ENCODE measurements at regions not wholly inside any gene's neighbourhood (a gene's known extent, or its start where the extent isn't known, plus 50 kb on each side); places are given as distances from the start of the nearest gene placed in this dataset.

DNA sequence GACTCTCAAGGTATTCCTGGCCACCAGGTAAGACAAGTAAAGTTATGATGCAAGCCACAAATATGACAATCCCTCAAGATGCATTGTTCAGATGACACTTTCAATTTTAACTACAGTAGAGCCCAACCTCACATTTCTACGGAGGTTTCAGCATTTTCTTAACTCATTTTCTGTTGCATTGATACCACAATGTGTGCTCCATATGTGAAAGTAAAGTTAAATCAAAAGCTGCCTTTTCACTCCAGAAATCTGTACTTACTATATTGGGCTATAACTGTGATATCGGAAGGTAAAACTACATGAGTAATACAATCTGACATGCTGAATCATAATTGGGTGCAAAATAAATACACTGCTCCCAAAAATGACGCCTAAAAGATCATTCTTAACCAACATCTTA, 333.6 kb upstream of the MEF2C start:
- Histone ChIP-seq H3K27me3 (no peaks in the 10 kb centered on the region), H3K4me3 (no peak overlapping the region), H3K27ac (no peak overlapping the region), H3K36me3 (no peaks in the 10 kb centered on the region), H3K9me3 (no peaks in the 10 kb centered on the region), H3K4me1 (no peaks in the 10 kb centered on the region)
- DNase-seq (no peak), ATAC-seq (no peak)
- TF ChIP-seq, protein P1, sequence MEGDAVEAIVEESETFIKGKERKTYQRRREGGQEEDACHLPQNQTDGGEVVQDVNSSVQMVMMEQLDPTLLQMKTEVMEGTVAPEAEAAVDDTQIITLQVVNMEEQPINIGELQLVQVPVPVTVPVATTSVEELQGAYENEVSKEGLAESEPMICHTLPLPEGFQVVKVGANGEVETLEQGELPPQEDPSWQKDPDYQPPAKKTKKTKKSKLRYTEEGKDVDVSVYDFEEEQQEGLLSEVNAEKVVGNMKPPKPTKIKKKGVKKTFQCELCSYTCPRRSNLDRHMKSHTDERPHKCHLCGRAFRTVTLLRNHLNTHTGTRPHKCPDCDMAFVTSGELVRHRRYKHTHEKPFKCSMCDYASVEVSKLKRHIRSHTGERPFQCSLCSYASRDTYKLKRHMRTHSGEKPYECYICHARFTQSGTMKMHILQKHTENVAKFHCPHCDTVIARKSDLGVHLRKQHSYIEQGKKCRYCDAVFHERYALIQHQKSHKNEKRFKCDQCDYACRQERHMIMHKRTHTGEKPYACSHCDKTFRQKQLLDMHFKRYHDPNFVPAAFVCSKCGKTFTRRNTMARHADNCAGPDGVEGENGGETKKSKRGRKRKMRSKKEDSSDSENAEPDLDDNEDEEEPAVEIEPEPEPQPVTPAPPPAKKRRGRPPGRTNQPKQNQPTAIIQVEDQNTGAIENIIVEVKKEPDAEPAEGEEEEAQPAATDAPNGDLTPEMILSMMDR (IDR thresholded peaks at IDR 0.05) = no peak
- intact Hi-C loops (cut with DNase I) = no loop called here

DNA sequence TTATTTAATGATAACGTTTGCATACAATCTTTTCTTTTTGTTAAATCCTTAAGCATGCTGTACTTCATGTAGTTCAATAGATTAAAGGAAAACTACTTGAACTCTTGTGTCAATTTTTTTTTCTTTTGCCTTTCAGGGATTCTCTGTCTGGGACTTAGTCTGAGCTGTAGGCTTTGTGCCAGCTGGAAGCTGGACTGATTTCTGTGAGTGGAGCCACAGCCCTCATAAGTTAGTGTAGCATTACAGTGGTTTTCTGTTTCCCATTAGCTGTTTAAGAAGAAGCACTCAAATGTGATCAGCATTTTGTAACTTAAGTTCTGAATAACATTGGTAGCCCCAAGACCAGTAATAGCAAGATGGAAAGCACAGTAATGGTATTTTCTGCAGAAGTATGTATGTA, 330.6 kb upstream of the MEF2C start:
- Histone ChIP-seq H3K27me3 (no peaks in the 10 kb centered on the region), H3K9me3 (no peaks in the 10 kb centered on the region), H3K4me3 (no peak overlapping the region), H3K4me1 (no peaks in the 10 kb centered on the region), H3K36me3 (no peaks in the 10 kb centered on the region), H3K27ac (no peak overlapping the region)
- DNase-seq (no peak), ATAC-seq (no peak)
- TF ChIP-seq, protein P1 (IDR thresholded peaks at IDR 0.05) = no peak
- intact Hi-C loops (cut with DNase I) = no loop called here

DNA sequence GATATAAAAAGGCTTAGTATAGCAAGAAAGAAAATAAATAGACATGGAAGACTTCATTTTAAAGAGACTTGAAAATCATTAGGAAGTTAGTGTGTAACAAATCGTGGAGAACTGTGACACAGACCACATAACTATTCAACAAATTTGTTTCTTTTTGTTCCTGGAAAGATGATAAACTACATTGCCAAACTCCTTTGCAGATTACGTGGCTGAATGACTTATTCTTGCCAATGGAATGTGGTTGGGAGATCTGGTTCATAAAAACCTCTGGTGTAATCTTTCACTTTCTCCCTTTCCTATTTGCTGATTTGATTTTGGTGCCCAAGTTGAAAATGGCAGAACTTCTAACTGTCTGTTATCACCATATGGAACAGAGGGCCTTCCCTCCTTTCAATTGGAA, 328.9 kb upstream of the MEF2C start:
- Histone ChIP-seq H3K9me3 (no peaks in the 10 kb centered on the region), H3K27me3 (no peaks in the 10 kb centered on the region), H3K36me3 (no peaks in the 10 kb centered on the region), H3K4me1 (no peaks in the 10 kb centered on the region), H3K4me3 (no peak overlapping the region), H3K27ac (no peak overlapping the region)
- DNase-seq (no peak), ATAC-seq (no peak)
- TF ChIP-seq, protein P1 (IDR thresholded peaks at IDR 0.05) = no peak
- intact Hi-C loops (cut with DNase I) = no loop called here

DNA sequence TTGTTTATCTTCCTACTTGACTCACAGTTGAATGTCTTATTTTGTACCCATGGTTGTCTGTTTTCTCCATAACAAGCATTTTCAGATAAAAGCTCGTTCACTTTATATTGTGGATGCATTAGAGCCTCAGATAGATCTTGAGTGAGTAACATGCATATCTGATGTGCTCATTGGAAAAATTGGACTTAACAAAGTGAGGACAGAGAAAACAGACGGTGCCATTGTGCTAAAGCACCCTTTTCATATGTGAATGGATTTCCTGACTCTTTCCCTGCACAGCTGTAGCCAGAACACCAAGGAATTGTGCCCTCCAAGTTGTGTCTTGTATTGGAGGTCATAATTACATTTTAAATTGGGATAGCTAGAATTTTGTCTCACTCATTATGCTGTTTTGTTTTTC, 325.8 kb upstream of the MEF2C start:
- Histone ChIP-seq H3K27me3 (no peaks in the 10 kb centered on the region), H3K27ac (no peak overlapping the region), H3K4me1 (no peaks in the 10 kb centered on the region), H3K36me3 (no peaks in the 10 kb centered on the region), H3K4me3 (no peak overlapping the region), H3K9me3 (no peaks in the 10 kb centered on the region)
- DNase-seq (no peak), ATAC-seq (no peak)
- TF ChIP-seq, protein P1 (IDR thresholded peaks at IDR 0.05) = no peak
- intact Hi-C loops (cut with DNase I) = no loop called here

DNA sequence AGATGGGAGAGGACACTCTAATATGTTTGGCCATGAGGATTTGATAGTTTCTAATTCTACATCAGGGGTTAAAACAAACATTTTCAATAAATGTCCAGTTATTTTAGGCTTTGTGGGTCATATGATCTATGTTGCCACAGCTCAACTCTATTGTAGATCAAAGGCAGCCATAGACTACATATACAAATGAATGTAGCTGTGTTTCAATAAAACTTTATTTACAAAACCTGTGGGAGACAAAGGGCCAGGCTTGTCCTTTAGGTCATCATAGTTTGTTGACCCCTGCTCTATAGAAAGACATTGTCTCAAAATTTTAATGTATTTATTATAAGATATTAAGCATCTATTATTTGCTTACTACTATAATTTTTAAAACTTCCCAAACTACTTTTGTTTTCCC, 325.4 kb upstream of the MEF2C start:
- no peak overlapping the region for H3K27ac ChIP-seq
- no peaks in the 10 kb centered on the region for H3K36me3 ChIP-seq
- H3K27me3 ChIP-seq = no peaks in the 10 kb centered on the region
- TF ChIP-seq, protein P1 (IDR thresholded peaks at IDR 0.05) = no peak
- H3K9me3 ChIP-seq = no peaks in the 10 kb centered on the region
- H3K4me3 ChIP-seq = no peak overlapping the region
- H3K4me1 ChIP-seq = no peaks in the 10 kb centered on the region
- DNase-seq = no peak
- no peak for ATAC-seq
- intact Hi-C loops (cut with DNase I) = no loop called here

DNA sequence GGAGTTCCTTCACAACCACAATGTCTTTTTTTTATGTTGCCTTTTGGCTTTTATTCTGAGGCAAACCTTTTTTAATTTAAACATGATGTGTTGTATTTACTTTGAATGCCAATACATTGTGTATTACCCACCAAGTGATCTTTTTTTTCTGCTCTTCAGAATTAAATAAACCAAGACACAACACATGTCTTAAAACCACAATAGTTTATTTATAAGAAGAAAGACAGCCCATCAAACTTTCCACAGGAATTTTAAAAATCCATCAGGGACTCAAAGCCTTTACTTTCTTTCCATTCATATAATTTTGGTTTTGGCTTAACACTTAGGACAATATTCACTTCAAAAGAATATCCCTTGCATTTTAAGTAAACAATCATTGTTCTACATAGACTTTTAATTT, 321.8 kb upstream of the MEF2C start:
- TF ChIP-seq, protein P1 (IDR thresholded peaks at IDR 0.05) = no peak
- intact Hi-C loops (cut with DNase I) = no loop called here
- H3K4me3 ChIP-seq = no peak overlapping the region
- no peak for DNase-seq
- no peak for ATAC-seq
- no peaks in the 10 kb centered on the region for H3K27me3 ChIP-seq
- no peaks in the 10 kb centered on the region for H3K36me3 ChIP-seq
- H3K27ac ChIP-seq = no peak overlapping the region
- no peaks in the 10 kb centered on the region for H3K4me1 ChIP-seq
- peaks cover 5% of the 10 kb centered on the region for H3K9me3 ChIP-seq
